Mesenchymal stem cell (in vitro differentiated cells and primary cell): ENCODE measurements at regions not wholly inside any gene's neighbourhood (a gene's known extent, or its start where the extent isn't known, plus 50 kb on each side); places are given as distances from the start of the nearest gene placed in this dataset.

Source experiments
- DNase-seq: peaks from one replicate; pipeline ENCODE4 v3.0.0-alpha.2; 2013
- H2AFZ ChIP-seq: one replicate; pipeline ENCODE4 v1.6.1; 2013; ENCODE audit warnings: low read depth, mild to moderate bottlenecking, control low read depth, inconsistent platforms, low read length, moderate library complexity
- H2AK5ac ChIP-seq: 2 replicates; pipeline ENCODE4 v1.6.1; 2013; ENCODE audit warnings: low read length, moderate library complexity, mild to moderate bottlenecking, inconsistent platforms; ENCODE audit not compliant: severe bottlenecking
- H2BK120ac ChIP-seq: one replicate; pipeline ENCODE4 v1.6.1; 2013; ENCODE audit warnings: low read depth, mild to moderate bottlenecking, inconsistent platforms, low read length, moderate library complexity
- H2BK12ac ChIP-seq, 2 experiments: one replicate each; pipeline ENCODE4 v1.6.1; 2013; ENCODE audit warnings: inconsistent platforms in 2 of 2, low read length in 2 of 2, mild to moderate bottlenecking in 2 of 2, moderate library complexity in 2 of 2, control low read depth in 1 of 2
- H2BK15ac ChIP-seq: one replicate; pipeline ENCODE4 v1.6.1; 2013; ENCODE audit warnings: mild to moderate bottlenecking, low read depth, inconsistent platforms; ENCODE audit not compliant: poor library complexity, severe bottlenecking
- H2BK5ac ChIP-seq: 2 replicates; pipeline ENCODE4 v1.6.1; 2013; ENCODE audit warnings: low read depth, mild to moderate bottlenecking, low read length, control low read depth, inconsistent platforms; ENCODE audit not compliant: poor library complexity, severe bottlenecking
- H3K14ac ChIP-seq, 2 experiments: one replicate each; pipeline ENCODE4 v1.6.1; 2013; ENCODE audit warnings: inconsistent platforms in 2 of 2, low read length in 2 of 2, control low read depth in 1 of 2, mild to moderate bottlenecking in 1 of 2, moderate library complexity in 1 of 2
- H3K18ac ChIP-seq, 2 experiments: one replicate each; pipeline ENCODE4 v1.6.1; 2013; ENCODE audit warnings: inconsistent platforms in 2 of 2, low read length in 2 of 2, control low read depth in 1 of 2, low read depth in 1 of 2, mild to moderate bottlenecking in 1 of 2
- H3K23ac ChIP-seq, 2 experiments: one replicate each; pipeline ENCODE4 v1.6.1; 2013; ENCODE audit warnings: inconsistent platforms in 2 of 2, low read length in 2 of 2, mild to moderate bottlenecking in 2 of 2, moderate library complexity in 2 of 2, control low read depth in 1 of 2
- H3K27ac ChIP-seq: 2 replicates; pipeline ENCODE4 v1.5.1; 2013; ENCODE audit warnings: mild to moderate bottlenecking, moderate library complexity, low read length, control low read depth, inconsistent platforms; ENCODE audit not compliant: poor library complexity, severe bottlenecking
- H3K27me3 ChIP-seq, 2 experiments: 2 replicates each; pipeline versions ENCODE4 v1.6.1 to v1.7.0; 2013; ENCODE audit warnings: low read length in 2 of 2, mild to moderate bottlenecking in 2 of 2, moderate library complexity in 2 of 2, control low read depth in 1 of 2, inconsistent platforms in 1 of 2; ENCODE audit not compliant: control insufficient read depth in 1 of 2, insufficient read depth in 1 of 2
- H3K36me3 ChIP-seq, 2 experiments: 2 replicates each; pipeline versions ENCODE4 v1.6.1 to v1.7.0; 2013; ENCODE audit warnings: low read length in 2 of 2, control low read depth in 1 of 2, inconsistent platforms in 1 of 2, low read depth in 1 of 2, mild to moderate bottlenecking in 1 of 2; ENCODE audit not compliant: insufficient read depth in 2 of 2, control insufficient read depth in 1 of 2
- H3K4ac ChIP-seq, 2 experiments: one replicate each; pipeline ENCODE4 v1.6.1; 2013; ENCODE audit warnings: inconsistent platforms in 2 of 2, low read length in 2 of 2, mild to moderate bottlenecking in 2 of 2, moderate library complexity in 2 of 2, control low read depth in 1 of 2, low read depth in 1 of 2
- H3K4me1 ChIP-seq: 2 replicates; pipeline ENCODE4 v1.6.1; 2013; ENCODE audit warnings: low read depth, low read length, control low read depth; ENCODE audit not compliant: control insufficient read depth, insufficient read depth
- H3K4me2 ChIP-seq: 2 replicates; pipeline ENCODE4 v1.6.1; 2013; ENCODE audit warnings: low read length, mild to moderate bottlenecking, inconsistent platforms; ENCODE audit not compliant: poor library complexity, severe bottlenecking
- H3K4me3 ChIP-seq, 2 experiments: 2 replicates each; pipeline versions ENCODE4 v1.5.1 to v1.7.0; 2013; ENCODE audit warnings: low read length in 2 of 2, mild to moderate bottlenecking in 2 of 2, control low read depth in 1 of 2, low read depth in 1 of 2; ENCODE audit not compliant: insufficient read depth in 1 of 2
- H3K79me1 ChIP-seq: replicated peaks from 2 replicates; pipeline ENCODE4 v1.6.1; 2013; ENCODE audit warnings: mild to moderate bottlenecking, control low read depth, low read length, inconsistent platforms; ENCODE audit not compliant: poor library complexity, severe bottlenecking
- H3K9ac ChIP-seq: 2 replicates; pipeline ENCODE4 v1.7.0; 2013; ENCODE audit warnings: mild to moderate bottlenecking, low read length, moderate library complexity
- H3K9me3 ChIP-seq: 2 replicates; pipeline ENCODE4 v1.7.0; 2013; ENCODE audit warnings: mild to moderate bottlenecking, low read length; ENCODE audit not compliant: control insufficient read depth
- H4K8ac ChIP-seq: one replicate; pipeline ENCODE4 v1.6.1; 2013; ENCODE audit warnings: inconsistent platforms, mild to moderate bottlenecking, low read length, moderate library complexity
- H4K91ac ChIP-seq: one replicate; pipeline ENCODE4 v1.6.1; 2013; ENCODE audit warnings: mild to moderate bottlenecking, low read length, inconsistent platforms
- WGBS: methylation state at CpG from one replicate; pipeline ENCODE4 v1.1.7; 2013; ENCODE audit warnings: mixed read lengths; 5-methylcytosine and 5-hydroxymethylcytosine counted together

DNA sequence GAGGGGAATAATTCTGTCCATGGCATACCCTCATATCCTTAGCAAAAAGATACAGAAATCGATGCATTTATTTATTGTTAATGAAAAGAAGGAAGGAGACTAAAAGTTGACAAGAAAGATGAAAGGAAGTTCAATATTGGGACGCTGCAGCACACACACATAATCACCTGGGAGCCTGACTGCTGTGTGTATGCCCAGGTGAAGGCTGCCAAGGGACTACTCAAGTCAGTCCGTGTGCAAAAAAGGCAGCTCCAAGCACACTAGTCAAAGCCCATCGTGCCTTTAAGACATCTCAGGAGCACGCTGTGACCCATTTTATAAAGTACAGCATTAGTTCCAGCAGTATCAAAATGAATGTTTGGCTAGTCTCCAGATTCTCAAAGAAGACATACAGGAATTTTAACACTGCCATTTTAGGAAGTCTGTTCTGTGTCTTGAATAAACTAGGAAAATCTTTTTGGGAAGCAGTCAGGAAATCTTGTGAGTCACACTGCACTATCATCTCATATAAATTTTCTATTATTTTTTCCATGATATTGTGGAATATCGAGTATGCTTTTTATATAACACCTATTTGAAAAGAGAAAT lies 363.9 kb downstream of the GASK1B start:
- WGBS = 83% methylated on average over 5 of the region's 6 CpGs
- Histone ChIP-seq H2AK5ac (no peak overlapping the region), H2BK15ac (no peak overlapping the region), H3K79me1 (no peaks in the 10 kb centered on the region), H3K23ac (no peak overlapping the region), H3K27ac (no peak overlapping the region), H2BK120ac (no peak overlapping the region), H3K4me3 (no peak overlapping the region), H4K91ac (no peak overlapping the region), H2BK12ac (no peak overlapping the region), H2BK5ac (no peak overlapping the region), H4K8ac (no peak overlapping the region), H3K9ac (no peak overlapping the region), H3K4me1 (no peaks in the 10 kb centered on the region), H3K9me3 (no peaks in the 10 kb centered on the region), H3K14ac (no peak overlapping the region), H3K4ac (no peak overlapping the region), H3K27me3 (no peaks in the 10 kb centered on the region), H3K36me3 (no peaks in the 10 kb centered on the region), H2AFZ (no peak overlapping the region), H3K4me2 (no peak overlapping the region), H3K18ac (no peak overlapping the region)
- DNase-seq = no peak

DNA sequence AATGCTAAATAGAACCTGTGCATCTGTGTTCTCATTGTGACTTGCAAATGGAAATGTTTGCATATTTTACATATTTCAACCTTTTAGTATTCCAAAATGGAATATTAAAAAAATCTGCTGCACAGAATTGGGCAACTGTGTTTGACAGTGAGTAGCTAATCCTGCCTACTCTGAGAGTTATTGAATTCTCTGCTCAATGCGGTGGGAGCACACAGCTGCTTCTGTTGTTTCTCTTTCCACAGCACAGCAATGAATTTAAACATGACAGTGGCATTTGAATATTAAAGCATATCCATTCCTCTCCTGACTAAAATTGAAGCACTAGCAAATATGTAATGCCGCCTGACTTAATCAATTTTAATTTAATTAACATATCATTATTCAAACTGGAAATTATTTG lies 366.6 kb downstream of the GASK1B start:
- Histone ChIP-seq H2AFZ (no peak overlapping the region), H3K36me3 (no peaks in the 10 kb centered on the region), H2BK5ac (no peak overlapping the region), H3K18ac (no peak overlapping the region), H3K4me2 (no peak overlapping the region), H2BK15ac (no peak overlapping the region), H3K4me3 (no peak overlapping the region), H4K8ac (no peak overlapping the region), H3K9me3 (no peaks in the 10 kb centered on the region), H3K4ac (no peak overlapping the region), H2BK120ac (no peak overlapping the region), H3K27me3 (no peaks in the 10 kb centered on the region), H3K23ac (no peak overlapping the region), H2BK12ac (no peak overlapping the region), H3K79me1 (no peaks in the 10 kb centered on the region), H3K27ac (no peak overlapping the region), H3K9ac (no peak overlapping the region), H3K14ac (no peak overlapping the region), H4K91ac (no peak overlapping the region), H3K4me1 (no peaks in the 10 kb centered on the region), H2AK5ac (no peak overlapping the region)
- WGBS = 93% methylated on average over 1 of the region's 2 CpGs
- DNase-seq = no peak

DNA sequence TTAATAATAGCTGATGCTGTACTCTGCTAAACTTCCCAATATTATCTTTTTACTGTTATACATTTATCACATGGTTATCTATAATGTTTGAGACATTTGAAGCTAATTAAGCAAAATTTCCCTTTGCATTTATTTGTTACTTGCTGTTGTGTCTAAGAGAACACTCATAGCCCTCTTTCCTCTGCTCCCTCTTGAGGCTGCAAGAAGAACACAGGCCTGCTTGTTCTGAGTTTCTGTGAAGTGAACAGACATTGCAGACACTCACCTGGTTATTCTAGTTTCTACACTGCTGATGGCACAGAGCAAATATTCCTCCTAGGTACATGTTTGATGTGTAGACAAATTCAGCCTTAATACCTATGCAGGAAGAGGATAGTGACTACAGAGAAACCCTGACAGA lies 367.8 kb downstream of the GASK1B start:
- Histone ChIP-seq H2BK15ac (no peak overlapping the region), H2AK5ac (no peak overlapping the region), H3K23ac (no peak overlapping the region), H3K14ac (no peak overlapping the region), H3K4me3 (no peak overlapping the region), H4K8ac (no peak overlapping the region), H2BK5ac (no peak overlapping the region), H3K4me2 (no peak overlapping the region), H3K9ac (no peak overlapping the region), H3K79me1 (no peaks in the 10 kb centered on the region), H2BK120ac (no peak overlapping the region), H3K27ac (no peak overlapping the region), H3K18ac (no peak overlapping the region), H3K9me3 (no peaks in the 10 kb centered on the region), H3K4me1 (no peaks in the 10 kb centered on the region), H3K4ac (no peak overlapping the region), H2AFZ (no peak overlapping the region), H3K36me3 (no peaks in the 10 kb centered on the region), H4K91ac (no peak overlapping the region), H2BK12ac (no peak overlapping the region), H3K27me3 (no peaks in the 10 kb centered on the region)
- DNase-seq = no peak

DNA sequence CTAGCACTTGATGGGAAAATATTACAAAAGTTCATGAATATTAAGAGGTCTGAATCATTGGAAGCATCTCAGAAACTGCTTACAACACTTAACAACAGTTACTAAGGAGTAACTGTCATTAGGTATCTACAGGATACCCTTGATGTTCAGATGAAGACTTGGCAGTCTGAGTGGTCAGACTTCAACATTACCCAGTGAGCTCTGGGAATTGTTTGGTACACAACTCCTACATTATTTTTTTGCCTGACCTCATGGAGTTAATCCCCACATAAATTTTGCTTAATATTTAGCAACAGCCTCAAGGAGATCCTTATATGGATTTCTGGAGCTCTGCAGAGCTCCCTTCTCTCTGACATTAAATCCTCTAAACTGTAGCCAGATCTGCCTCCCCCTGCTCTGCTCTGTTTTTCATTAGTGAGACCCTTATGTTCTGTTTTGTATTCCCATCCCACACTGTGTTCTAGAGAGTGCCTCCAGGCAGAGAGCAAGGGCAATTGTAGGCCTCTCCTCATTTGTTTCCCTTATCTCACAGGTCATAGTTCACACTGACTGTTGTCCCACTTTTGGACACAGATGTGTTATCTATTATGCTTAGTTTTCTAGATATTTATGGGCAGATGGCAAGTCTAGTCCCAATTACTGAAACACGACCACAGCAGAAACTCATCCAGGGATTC lies 368.8 kb downstream of the GASK1B start:
- Histone ChIP-seq H4K8ac (no peak overlapping the region), H3K4me3 (no peak overlapping the region), H2BK12ac (no peak overlapping the region), H3K36me3 (no peaks in the 10 kb centered on the region), H3K18ac (no peak overlapping the region), H3K4ac (no peak overlapping the region), H3K27ac (no peak overlapping the region), H3K23ac (no peak overlapping the region), H2AFZ (no peak overlapping the region), H3K27me3 (no peaks in the 10 kb centered on the region), H3K9me3 (no peaks in the 10 kb centered on the region), H2BK15ac (no peak overlapping the region), H2AK5ac (no peak overlapping the region), H2BK5ac (no peak overlapping the region), H3K4me2 (no peak overlapping the region), H3K4me1 (no peaks in the 10 kb centered on the region), H4K91ac (no peak overlapping the region), H3K9ac (no peak overlapping the region), H3K79me1 (no peaks in the 10 kb centered on the region), H3K14ac (no peak overlapping the region), H2BK120ac (no peak overlapping the region)
- DNase-seq = no peak
- no CpG with 5 or more reads among the region's 1 CpG for WGBS
